ENCODE measurements at regions not wholly inside any gene's neighbourhood (a gene's known extent, or its start where the extent isn't known, plus 50 kb on each side); places are given as distances from the start of the nearest gene placed in this dataset.

DNA sequence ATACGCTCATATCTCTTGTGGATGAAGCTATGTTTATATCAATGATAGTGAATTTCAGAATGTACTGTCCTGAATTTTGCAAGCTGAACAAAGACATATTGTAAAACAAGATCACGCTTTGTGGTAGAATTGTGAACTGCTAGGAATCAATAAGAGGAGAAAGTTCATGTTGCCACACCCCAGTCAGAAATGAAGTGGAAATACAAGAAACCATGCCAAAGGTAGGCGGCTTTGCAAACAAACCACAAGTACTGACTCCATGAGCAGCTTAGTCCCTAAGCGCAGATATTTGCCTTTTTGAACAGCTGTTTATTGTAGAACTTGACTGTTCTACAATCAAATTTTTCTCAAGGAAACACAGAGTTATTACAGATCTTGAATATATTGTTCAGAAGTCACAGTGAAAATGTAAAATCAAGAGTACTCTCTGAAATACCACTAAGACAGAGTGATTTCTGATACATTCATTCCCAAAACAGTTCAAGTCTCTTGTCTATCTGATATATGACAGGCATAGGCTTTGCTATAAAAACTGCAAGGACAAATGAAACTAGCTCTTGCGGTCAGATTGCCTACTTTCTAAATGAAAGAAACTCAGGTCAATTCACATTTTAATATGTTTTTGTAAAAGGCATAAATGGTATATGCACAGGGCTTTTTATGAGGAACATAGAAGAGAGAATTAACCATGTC is 120.9 kb upstream of the CDH19 start:
- Mint-ChIP-seq H3K4me3 (no peak overlapping the region), H3K36me3 (ENCODE audit: insufficient read depth) (no peaks in the 10 kb centered on the region), H3K27ac (ENCODE audit: low read depth) (no peak overlapping the region), H3K9me3 (peaks cover 6% of the 10 kb centered on the region), H3K27me3 (no peaks in the 10 kb centered on the region), H3K4me1 (no peaks in the 10 kb centered on the region)
- no peak for ATAC-seq (replicated peaks; ENCODE audit: extremely low read depth, poor library complexity, severe bottlenecking)
- DNase-seq (ENCODE audit: low spot score in 2 of 2) = no peak

DNA sequence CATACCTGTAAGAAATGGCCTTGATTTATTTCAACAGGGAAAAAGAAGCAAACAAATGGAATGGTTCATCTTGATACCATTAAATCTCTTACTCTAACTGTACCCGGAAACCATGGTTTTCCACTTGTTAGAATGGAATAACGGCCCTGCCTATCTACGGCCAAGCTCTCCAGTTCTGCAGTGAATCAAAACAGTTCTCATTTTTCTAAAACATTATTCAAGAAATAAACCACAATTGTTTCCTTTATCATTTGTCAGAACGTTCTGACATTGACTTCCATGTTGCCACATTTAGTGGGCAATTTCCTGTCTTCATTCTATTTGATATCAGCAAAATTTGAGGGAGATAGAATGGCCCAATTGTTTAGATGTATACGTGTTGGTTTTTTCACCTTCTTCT is 118.8 kb upstream of the CDH19 start:
- peaks cover 6% of the 10 kb centered on the region for H3K9me3 Mint-ChIP-seq

DNA sequence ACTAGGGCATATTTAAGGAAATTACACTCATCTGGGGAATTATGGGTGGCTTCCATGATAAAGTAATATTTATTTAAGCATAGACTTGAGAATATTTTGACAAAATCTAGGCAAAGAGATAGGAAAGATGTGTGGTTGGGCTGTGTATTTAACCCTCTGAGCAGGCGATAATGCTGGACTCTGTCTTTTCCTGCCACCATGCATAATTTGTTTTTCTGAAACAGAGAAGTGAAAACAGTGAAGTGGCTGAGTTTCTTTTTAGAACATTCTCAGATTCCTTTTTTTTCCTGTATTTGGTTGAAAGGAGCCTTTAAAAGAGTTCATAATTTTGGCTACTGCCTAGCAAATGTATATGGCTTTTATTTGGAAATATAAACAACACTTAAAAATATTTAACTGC is 104.8 kb upstream of the CDH19 start:
- ATAC-seq (replicated peaks; ENCODE audit: extremely low read depth, poor library complexity, severe bottlenecking) = no peak
- Mint-ChIP-seq H3K27me3 (no peaks in the 10 kb centered on the region), H3K9me3 (no peaks in the 10 kb centered on the region), H3K4me3 (no peak overlapping the region), H3K27ac (ENCODE audit: low read depth) (no peak overlapping the region), H3K4me1 (no peaks in the 10 kb centered on the region), H3K36me3 (ENCODE audit: insufficient read depth) (no peaks in the 10 kb centered on the region)
- DNase-seq (ENCODE audit: low spot score in 2 of 2) = no peak

More for the DNA sequence above, 118.8 kb upstream of the CDH19 start:
- no peak overlapping the region for H3K27ac Mint-ChIP-seq (ENCODE audit: low read depth)
- H3K4me3 Mint-ChIP-seq = no peak overlapping the region
- H3K4me1 Mint-ChIP-seq = no peaks in the 10 kb centered on the region
- no peaks in the 10 kb centered on the region for H3K27me3 Mint-ChIP-seq
- H3K36me3 Mint-ChIP-seq (ENCODE audit: insufficient read depth) = no peaks in the 10 kb centered on the region
- DNase-seq (ENCODE audit: low spot score in 2 of 2) (no peak), ATAC-seq (replicated peaks; ENCODE audit: extremely low read depth, poor library complexity, severe bottlenecking) (no peak)

DNA sequence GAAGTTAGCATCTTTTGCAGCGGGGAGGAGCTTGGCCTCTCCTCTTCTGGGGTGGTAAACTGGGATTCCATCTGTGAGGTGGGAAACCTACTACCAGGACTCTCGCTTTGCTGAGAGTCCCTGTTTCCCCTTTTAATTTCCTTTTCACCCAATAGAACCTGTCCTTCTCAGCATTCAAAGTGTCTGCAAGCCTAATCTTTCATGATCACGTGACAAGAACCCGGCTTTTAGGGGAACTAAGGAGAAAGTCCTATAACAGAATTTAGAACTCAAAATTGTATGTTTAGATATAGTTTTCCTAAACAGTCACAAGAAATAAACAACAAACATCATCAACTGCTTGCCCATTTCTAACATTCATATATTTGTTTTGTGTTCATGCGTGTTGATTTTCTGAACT is 103.6 kb upstream of the CDH19 start:
- no peak for DNase-seq (ENCODE audit: low spot score in 2 of 2)
- H3K4me1 Mint-ChIP-seq = no peaks in the 10 kb centered on the region
- H3K27me3 Mint-ChIP-seq = no peaks in the 10 kb centered on the region
- no peaks in the 10 kb centered on the region for H3K36me3 Mint-ChIP-seq (ENCODE audit: insufficient read depth)
- H3K4me3 Mint-ChIP-seq = no peak overlapping the region
- ATAC-seq (replicated peaks; ENCODE audit: extremely low read depth, poor library complexity, severe bottlenecking) = no peak
- H3K9me3 Mint-ChIP-seq = no peaks in the 10 kb centered on the region
- H3K27ac Mint-ChIP-seq (ENCODE audit: low read depth) = no peak overlapping the region

DNA sequence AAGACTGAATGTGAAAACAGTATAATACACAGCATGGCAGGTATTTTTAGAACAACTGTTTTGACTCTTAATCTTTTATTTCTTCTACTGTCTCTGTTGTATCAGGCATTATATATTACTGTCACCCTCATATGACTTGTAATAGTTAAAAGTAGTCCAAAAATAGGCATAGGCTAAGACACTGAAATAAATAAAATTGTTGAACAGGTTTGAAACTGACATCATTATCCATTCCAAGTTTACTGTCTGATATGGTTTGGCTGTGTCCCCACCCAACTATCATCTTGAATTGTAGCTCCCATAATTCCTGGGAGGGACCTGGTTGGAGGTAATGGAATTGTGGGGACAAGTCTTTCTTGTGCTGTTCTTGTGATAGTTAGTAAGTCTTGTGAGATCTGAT is 91.4 kb upstream of the CDH19 start:
- no peak overlapping the region for H3K27ac Mint-ChIP-seq (ENCODE audit: low read depth)
- H3K27me3 Mint-ChIP-seq = no peaks in the 10 kb centered on the region
- H3K4me3 Mint-ChIP-seq = no peak overlapping the region
- ATAC-seq (replicated peaks; ENCODE audit: extremely low read depth, poor library complexity, severe bottlenecking) = no peak
- no peaks in the 10 kb centered on the region for H3K36me3 Mint-ChIP-seq (ENCODE audit: insufficient read depth)
- no peaks in the 10 kb centered on the region for H3K4me1 Mint-ChIP-seq
- peaks cover 23% of the 10 kb centered on the region for H3K9me3 Mint-ChIP-seq
- no peak for DNase-seq (ENCODE audit: low spot score in 2 of 2)

DNA sequence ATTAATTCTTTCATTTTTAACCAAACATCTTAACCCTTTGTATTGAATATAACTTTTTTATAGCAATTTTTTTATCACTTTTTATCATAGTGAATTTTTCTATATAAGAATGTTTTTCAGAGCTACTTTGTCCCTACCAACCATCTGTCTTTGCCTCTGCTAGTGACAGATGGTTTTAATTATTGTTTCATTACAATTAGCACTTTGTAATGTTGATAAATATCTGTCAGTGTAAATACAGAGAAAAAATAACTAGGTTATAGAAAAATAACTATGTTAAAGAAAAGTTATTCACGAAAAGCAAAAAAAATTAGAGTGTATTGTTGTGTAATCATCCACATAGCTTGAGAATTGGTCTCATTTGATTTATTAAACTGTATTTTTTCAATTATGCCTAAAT is 91.0 kb upstream of the CDH19 start:
- DNase-seq (ENCODE audit: low spot score in 2 of 2) = no peak
- H3K4me3 Mint-ChIP-seq = no peak overlapping the region
- H3K27ac Mint-ChIP-seq (ENCODE audit: low read depth) = no peak overlapping the region
- no peaks in the 10 kb centered on the region for H3K27me3 Mint-ChIP-seq
- no peaks in the 10 kb centered on the region for H3K4me1 Mint-ChIP-seq
- H3K9me3 Mint-ChIP-seq = peaks cover 23% of the 10 kb centered on the region
- ATAC-seq (replicated peaks; ENCODE audit: extremely low read depth, poor library complexity, severe bottlenecking) = no peak
- no peaks in the 10 kb centered on the region for H3K36me3 Mint-ChIP-seq (ENCODE audit: insufficient read depth)

DNA sequence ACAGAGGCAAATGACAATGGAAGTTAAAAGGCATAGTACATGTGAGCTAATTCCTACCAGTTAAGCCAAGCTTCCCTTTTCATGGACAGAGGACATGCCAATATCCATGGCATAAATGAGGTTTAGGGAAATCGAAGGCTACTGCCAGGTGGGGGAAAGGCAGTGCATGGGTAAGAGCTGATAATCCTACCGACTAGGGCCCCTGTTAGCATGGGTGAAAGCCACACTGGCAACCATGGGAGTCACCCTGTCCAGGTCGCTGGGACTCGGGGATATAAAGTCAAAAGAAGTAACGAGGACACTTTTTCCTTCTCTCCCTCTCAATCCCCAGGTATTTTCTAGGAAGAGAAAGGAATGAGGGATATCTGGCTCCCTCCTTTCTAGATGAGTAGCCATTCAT is 83.7 kb upstream of the CDH19 start:
- no peaks in the 10 kb centered on the region for H3K4me1 Mint-ChIP-seq

DNA sequence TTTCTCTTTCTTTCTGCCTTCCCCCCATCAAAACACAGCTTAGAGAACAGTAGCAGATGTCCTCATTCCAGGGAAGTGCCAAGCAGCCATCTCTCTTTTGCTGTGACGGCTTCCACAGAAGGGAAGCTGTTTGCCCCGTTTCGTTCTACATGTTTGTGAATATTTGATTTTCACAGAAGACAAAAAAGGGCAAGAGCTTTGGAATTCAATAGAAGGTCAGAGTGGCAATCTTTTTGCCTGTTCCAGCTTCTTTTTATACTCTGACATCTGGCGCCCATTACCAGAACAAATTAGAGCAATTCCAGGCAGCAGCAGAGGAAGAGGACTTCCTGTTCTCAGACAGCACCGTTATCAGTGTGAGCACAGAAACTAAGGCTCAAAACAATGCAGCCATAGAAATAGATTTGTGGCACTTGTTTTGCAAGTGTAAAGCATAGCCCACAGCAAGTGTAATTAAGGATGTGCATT is 79.0 kb upstream of the CDH19 start:
- no peak for DNase-seq (ENCODE audit: low spot score in 2 of 2)
- peaks cover 12% of the 10 kb centered on the region for H3K9me3 Mint-ChIP-seq
- no peaks in the 10 kb centered on the region for H3K36me3 Mint-ChIP-seq (ENCODE audit: insufficient read depth)
- ATAC-seq (replicated peaks; ENCODE audit: extremely low read depth, poor library complexity, severe bottlenecking) = no peak
- H3K27ac Mint-ChIP-seq (ENCODE audit: low read depth) = no peak overlapping the region
- H3K4me1 Mint-ChIP-seq = no peaks in the 10 kb centered on the region
- H3K4me3 Mint-ChIP-seq = no peak overlapping the region
- no peaks in the 10 kb centered on the region for H3K27me3 Mint-ChIP-seq

More for the DNA sequence above, 83.7 kb upstream of the CDH19 start:
- H3K27ac Mint-ChIP-seq (ENCODE audit: low read depth) = no peak overlapping the region
- DNase-seq (ENCODE audit: low spot score in 2 of 2) = no peak
- no peak overlapping the region for H3K4me3 Mint-ChIP-seq
- no peaks in the 10 kb centered on the region for H3K9me3 Mint-ChIP-seq
- no peaks in the 10 kb centered on the region for H3K36me3 Mint-ChIP-seq (ENCODE audit: insufficient read depth)
- no peak for ATAC-seq (replicated peaks; ENCODE audit: extremely low read depth, poor library complexity, severe bottlenecking)
- no peaks in the 10 kb centered on the region for H3K27me3 Mint-ChIP-seq

DNA sequence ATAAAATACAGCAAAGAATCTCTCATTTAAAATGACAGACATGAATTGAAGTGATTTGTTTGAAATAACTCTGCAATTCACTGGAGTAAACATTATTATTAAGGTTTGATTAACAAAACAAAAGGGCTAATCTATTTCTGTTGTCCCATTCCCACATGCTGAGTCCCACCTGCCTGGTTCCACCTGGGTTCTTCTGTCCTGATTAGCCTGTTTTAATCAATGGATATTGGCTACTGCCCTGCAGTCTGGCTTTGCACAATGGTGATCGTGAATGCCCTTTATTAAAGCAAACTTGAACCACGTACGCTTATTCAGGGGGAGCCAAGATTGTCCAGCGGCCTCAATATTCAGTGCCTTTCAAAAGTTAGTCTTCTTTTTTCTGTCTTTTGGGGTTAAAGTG is 72.8 kb upstream of the CDH19 start:
- Mint-ChIP-seq H3K27me3 (no peaks in the 10 kb centered on the region), H3K4me1 (no peaks in the 10 kb centered on the region), H3K27ac (ENCODE audit: low read depth) (no peak overlapping the region), H3K36me3 (ENCODE audit: insufficient read depth) (no peaks in the 10 kb centered on the region), H3K9me3 (peaks cover 16% of the 10 kb centered on the region), H3K4me3 (no peak overlapping the region)
- ATAC-seq (replicated peaks; ENCODE audit: extremely low read depth, poor library complexity, severe bottlenecking) (no peak), DNase-seq (ENCODE audit: low spot score in 2 of 2) (no peak)

DNA sequence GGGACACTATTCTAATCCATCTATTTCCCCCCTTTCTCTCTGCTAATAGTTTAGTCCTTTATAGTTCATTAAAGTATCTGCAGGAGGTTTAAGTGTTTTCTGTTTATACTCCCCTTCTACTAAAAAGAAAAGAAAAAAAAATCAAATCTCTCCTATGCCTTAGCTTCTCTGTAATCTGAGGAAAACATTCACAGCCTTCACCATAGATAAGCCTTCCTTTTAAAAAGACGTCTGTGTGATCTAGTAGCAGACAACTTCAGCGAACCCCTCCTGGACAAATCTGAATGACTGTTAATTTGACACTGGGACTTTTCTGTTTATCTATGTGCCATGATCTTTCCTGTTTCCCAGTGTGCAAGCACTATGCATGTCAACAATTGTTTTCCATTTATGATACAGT is 70.4 kb upstream of the CDH19 start:
- no peak for ATAC-seq (replicated peaks; ENCODE audit: extremely low read depth, poor library complexity, severe bottlenecking)
- no peak for DNase-seq (ENCODE audit: low spot score in 2 of 2)
- H3K9me3 Mint-ChIP-seq = peaks cover 22% of the 10 kb centered on the region
- H3K27me3 Mint-ChIP-seq = no peaks in the 10 kb centered on the region
- H3K27ac Mint-ChIP-seq (ENCODE audit: low read depth) = no peak overlapping the region
- H3K4me3 Mint-ChIP-seq = no peak overlapping the region
- no peaks in the 10 kb centered on the region for H3K4me1 Mint-ChIP-seq
- H3K36me3 Mint-ChIP-seq (ENCODE audit: insufficient read depth) = no peaks in the 10 kb centered on the region

DNA sequence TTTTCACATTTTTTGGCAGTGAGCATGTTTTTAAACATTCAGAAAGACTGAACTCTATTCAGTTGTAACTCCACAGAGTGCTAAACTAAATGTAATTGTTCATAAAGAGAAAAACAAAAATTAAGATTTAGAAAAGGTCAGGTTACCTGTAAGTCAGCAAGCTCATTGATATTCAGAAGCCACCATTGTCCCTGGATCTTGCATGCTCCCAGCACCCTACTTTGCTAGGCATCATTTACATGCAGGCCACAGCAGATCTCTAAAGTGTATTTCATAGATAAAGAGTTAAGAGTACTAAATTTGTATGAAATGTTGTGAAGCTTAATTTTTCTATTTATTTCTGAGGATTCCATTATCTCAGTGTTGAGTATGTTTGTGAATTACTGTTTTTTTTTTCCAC is 64.8 kb upstream of the CDH19 start:
- no peaks in the 10 kb centered on the region for H3K4me1 Mint-ChIP-seq
- no peak overlapping the region for H3K4me3 Mint-ChIP-seq
- DNase-seq (ENCODE audit: low spot score in 2 of 2) (no peak), ATAC-seq (replicated peaks; ENCODE audit: extremely low read depth, poor library complexity, severe bottlenecking) (no peak)
- no peaks in the 10 kb centered on the region for H3K27me3 Mint-ChIP-seq
- H3K36me3 Mint-ChIP-seq (ENCODE audit: insufficient read depth) = peaks cover 2% of the 10 kb centered on the region
- H3K9me3 Mint-ChIP-seq = peaks cover 19% of the 10 kb centered on the region
- no peak overlapping the region for H3K27ac Mint-ChIP-seq (ENCODE audit: low read depth)

DNA sequence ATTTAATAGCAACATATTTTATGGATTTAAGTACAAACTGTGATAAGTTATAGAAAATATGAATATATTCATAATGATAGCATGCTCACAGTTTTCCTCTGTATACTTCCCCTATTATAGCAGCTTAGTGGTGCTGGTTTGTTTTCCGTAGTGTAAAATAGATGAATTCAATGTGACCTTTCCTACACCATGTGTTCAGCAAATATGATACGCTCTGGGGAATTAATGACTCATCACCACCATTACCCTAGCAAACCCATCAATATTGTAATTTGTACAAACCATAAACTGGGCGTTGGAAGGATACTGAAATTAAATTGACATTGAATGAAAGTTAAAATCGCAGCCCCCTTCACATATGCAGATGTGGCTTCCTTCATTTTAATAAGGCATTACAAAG is 58.7 kb upstream of the CDH19 start:
- Mint-ChIP-seq H3K27me3 (no peaks in the 10 kb centered on the region), H3K4me1 (no peaks in the 10 kb centered on the region), H3K36me3 (ENCODE audit: insufficient read depth) (no peaks in the 10 kb centered on the region), H3K27ac (ENCODE audit: low read depth) (no peak overlapping the region), H3K9me3 (peaks cover 31% of the 10 kb centered on the region), H3K4me3 (no peak overlapping the region)
- DNase-seq (ENCODE audit: low spot score in 2 of 2) (no peak), ATAC-seq (replicated peaks; ENCODE audit: extremely low read depth, poor library complexity, severe bottlenecking) (no peak)

DNA sequence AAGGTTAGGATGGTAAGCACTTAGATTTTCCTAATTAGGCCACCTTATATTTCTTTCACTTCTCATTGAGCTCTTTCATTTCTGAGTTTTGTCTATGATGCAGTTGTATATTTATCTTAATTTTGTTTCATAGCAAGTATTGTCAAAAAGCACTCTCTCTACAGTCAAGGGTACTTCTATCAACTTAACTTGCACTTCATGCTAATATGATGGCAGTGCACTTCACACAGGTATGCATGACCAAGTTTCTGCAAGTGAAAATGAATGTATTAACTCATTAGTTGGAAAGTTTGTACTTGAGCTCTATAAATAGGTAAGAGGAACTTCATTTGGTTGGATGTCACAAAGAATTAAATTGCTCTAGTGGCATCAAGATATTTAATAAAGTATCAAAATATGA is 51.5 kb upstream of the CDH19 start:
- Mint-ChIP-seq H3K4me1 (no peaks in the 10 kb centered on the region), H3K36me3 (ENCODE audit: insufficient read depth) (no peaks in the 10 kb centered on the region), H3K27ac (ENCODE audit: low read depth) (no peak overlapping the region), H3K9me3 (peaks cover 20% of the 10 kb centered on the region), H3K27me3 (no peaks in the 10 kb centered on the region), H3K4me3 (no peak overlapping the region)
- DNase-seq (ENCODE audit: low spot score in 2 of 2) (no peak), ATAC-seq (replicated peaks; ENCODE audit: extremely low read depth, poor library complexity, severe bottlenecking) (no peak)

Measured in central memory CD8-positive, alpha-beta T cell (primary cell).